Fibroblast of mammary gland (primary cell): ENCODE measurements at regions not wholly inside any gene's neighbourhood (a gene's known extent, or its start where the extent isn't known, plus 50 kb on each side); places are given as distances from the start of the nearest gene placed in this dataset.

ENCODE experiments used
- DNase-seq: peaks from one replicate; pipeline ENCODE4 v3.0.0-alpha.2; 2010; ENCODE audit warnings: low read depth
- H3K4me3 ChIP-seq: 2 replicates; pipeline ENCODE4 v1.5.1; 2011; ENCODE audit warnings: low read depth, mild to moderate bottlenecking, low read length, moderate library complexity; ENCODE audit not compliant: control insufficient read depth
- CTCF ChIP-seq: conservative IDR thresholded peaks from 2 replicates; pipeline ENCODE4 v1.5.1; 2011; ENCODE audit warnings: low read depth, low read length, inconsistent platforms; ENCODE audit not compliant: control insufficient read depth, insufficient read depth

DNA sequence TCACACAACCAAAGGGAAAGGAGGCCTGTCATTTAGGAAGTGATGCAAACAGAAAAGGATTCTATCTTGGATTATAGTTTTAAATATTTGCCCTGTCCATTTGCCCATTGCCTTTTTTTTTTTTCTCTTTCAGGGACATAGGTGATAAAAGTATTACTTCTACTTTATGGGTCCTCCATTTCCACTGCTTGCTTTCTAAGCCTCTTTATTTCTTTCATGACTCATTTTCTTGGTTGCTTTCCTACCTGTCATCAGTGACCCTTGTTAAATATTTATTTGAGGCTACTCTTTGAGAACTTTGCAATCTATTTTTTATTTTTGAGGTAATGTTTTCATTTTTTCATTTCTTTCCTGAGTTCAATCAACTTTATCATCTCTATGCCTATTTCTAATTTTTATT, 522.9 kb upstream of the ARRDC3 start:
- DNase-seq = no peak
- H3K4me3 ChIP-seq = no peak overlapping the region
- no peak for TF ChIP-seq CTCF

DNA sequence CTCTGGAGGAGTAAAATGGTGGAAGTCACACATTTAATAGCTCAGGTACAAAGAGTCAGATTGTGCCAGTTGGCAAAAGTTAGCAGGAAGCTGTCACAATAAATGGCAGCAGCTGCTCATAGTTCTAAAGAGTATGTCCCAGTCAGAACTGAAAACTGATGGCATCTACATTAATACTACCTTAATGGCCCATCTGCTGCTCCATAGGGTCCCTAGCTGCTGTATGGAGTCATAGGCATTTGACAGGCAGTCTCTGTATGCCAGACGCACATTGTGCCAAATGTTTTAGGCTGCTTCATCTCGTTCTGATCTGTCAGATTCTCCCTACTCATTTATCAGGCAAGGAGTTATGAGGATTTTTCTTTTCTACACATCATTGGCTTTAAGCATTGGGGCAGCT, 515.8 kb upstream of the ARRDC3 start:
- DNase-seq = no peak
- TF ChIP-seq CTCF = no peak
- no peak overlapping the region for H3K4me3 ChIP-seq

DNA sequence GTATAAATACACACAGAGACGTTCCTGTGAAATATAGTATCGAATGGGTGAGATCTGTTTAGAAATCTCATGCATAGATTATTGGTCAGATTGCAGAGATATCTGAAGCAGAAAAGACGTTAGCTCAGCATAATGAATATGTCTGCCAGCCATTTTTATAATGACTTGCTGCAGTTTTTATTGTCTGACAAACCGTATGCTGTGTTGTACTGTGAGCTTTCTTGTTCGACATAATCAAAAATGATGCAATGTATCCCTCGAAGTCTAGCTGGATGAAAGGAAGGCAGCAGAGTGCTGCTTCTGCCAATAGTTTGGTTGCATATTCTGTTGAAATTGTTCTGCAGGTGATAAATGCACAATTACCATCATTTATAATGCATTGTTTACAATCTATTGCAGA, 514.9 kb upstream of the ARRDC3 start:
- DNase-seq = no peak
- TF ChIP-seq CTCF = no peak
- no peak overlapping the region for H3K4me3 ChIP-seq

GRCh38 chr5:91888810-91889209, 505.7 kb upstream of the ARRDC3 start:
- no peak for DNase-seq
- H3K4me3 ChIP-seq = no peak overlapping the region
- TF ChIP-seq CTCF = no peak

GRCh38 chr5:91885291-91886265, 502.5 kb upstream of the ARRDC3 start:
- no peak for TF ChIP-seq CTCF
- no peak for DNase-seq

GRCh38 chr5:91884036-91884435, 500.9 kb upstream of the ARRDC3 start:
- no peak for TF ChIP-seq CTCF
- no peak overlapping the region for H3K4me3 ChIP-seq
- DNase-seq = no peak

More at GRCh38 chr5:91885291-91886265, 502.5 kb upstream of the ARRDC3 start:
- H3K4me3 ChIP-seq = no peak overlapping the region
